BE2C (cell line): ENCODE measurements at regions not wholly inside any gene's neighbourhood (a gene's known extent, or its start where the extent isn't known, plus 50 kb on each side); places are given as distances from the start of the nearest gene placed in this dataset.

ENCODE experiments used
- DNase-seq: peaks from one replicate; pipeline ENCODE4 v3.0.0-alpha.2; 2020
- H3K27me3 ChIP-seq: fragments of 250-450 bp; sonication (Bioruptor Pico); 2 replicates; pipeline ENCODE4 v1.5.1; 2020; ENCODE audit warnings: mild to moderate bottlenecking
- H3K36me3 ChIP-seq: fragments of 250-450 bp; sonication (Bioruptor Pico); 2 replicates; pipeline ENCODE4 v1.5.1; 2020; ENCODE audit warnings: mild to moderate bottlenecking
- H3K4me1 ChIP-seq: fragments of 250-450 bp; sonication (Bioruptor Pico); 2 replicates; pipeline ENCODE4 v1.5.1; 2020
- H3K4me3 ChIP-seq: 2 replicates; pipeline ENCODE4 v1.5.1; 2011; ENCODE audit warnings: low read depth, low read length
- H3K9me3 ChIP-seq: fragments of 250-450 bp; sonication (Bioruptor Pico); 2 replicates; pipeline ENCODE4 v1.5.1; 2020
- TF ChIP-seq, protein P1 (sequence below): IDR thresholded peaks from 2 replicates; pipeline ENCODE4 v1.5.1; 2012; ENCODE audit warnings: mild to moderate bottlenecking, low read depth, low read length

GRCh38 chr2:45193581-45193980 lies 184.3 kb upstream of the SIX2 start:
- TF ChIP-seq, protein P1, sequence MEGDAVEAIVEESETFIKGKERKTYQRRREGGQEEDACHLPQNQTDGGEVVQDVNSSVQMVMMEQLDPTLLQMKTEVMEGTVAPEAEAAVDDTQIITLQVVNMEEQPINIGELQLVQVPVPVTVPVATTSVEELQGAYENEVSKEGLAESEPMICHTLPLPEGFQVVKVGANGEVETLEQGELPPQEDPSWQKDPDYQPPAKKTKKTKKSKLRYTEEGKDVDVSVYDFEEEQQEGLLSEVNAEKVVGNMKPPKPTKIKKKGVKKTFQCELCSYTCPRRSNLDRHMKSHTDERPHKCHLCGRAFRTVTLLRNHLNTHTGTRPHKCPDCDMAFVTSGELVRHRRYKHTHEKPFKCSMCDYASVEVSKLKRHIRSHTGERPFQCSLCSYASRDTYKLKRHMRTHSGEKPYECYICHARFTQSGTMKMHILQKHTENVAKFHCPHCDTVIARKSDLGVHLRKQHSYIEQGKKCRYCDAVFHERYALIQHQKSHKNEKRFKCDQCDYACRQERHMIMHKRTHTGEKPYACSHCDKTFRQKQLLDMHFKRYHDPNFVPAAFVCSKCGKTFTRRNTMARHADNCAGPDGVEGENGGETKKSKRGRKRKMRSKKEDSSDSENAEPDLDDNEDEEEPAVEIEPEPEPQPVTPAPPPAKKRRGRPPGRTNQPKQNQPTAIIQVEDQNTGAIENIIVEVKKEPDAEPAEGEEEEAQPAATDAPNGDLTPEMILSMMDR: no peak
- no peak overlapping the region for H3K4me3 ChIP-seq
- H3K4me1 ChIP-seq: peaks cover 3% of the 10 kb centered on the region; the same call in 1 of the 2 replicates
- H3K36me3 ChIP-seq: no peaks in the 10 kb centered on the region
- no peaks in the 10 kb centered on the region for H3K9me3 ChIP-seq
- no peak for DNase-seq
- no peaks in the 10 kb centered on the region for H3K27me3 ChIP-seq

GRCh38 chr2:45192991-45193390 lies 183.7 kb upstream of the SIX2 start:
- Histone ChIP-seq H3K4me1 (peaks cover 3% of the 10 kb centered on the region; the same call in 1 of the 2 replicates), H3K4me3 (no peak overlapping the region), H3K27me3 (no peaks in the 10 kb centered on the region)

DNA sequence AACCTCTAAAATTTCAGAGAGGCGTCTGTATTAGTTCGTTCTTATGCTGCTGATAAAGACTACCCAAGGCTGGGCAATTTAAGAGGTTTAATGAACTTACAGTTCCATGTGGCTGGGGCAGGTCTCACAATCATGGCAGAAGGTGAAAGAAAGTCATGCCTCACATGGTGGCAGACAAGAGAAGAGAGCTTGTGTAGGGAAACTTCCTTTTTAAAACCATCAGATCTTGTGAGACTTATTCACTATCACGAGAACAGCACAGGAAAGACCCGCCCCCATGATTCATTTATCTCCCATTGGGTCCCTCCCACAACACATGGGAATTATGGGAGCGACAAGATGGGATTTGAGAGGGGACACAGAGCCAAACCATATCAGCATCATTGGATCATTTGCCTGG lies 183.2 kb upstream of the SIX2 start:
- Histone ChIP-seq H3K36me3 (no peaks in the 10 kb centered on the region), H3K4me1 (peaks cover 3% of the 10 kb centered on the region; the same call in 1 of the 2 replicates), H3K9me3 (no peaks in the 10 kb centered on the region), H3K4me3 (no peak overlapping the region), H3K27me3 (no peaks in the 10 kb centered on the region)
- DNase-seq: no peak
- TF ChIP-seq, protein P1: no peak

More at GRCh38 chr2:45192991-45193390, 183.7 kb upstream of the SIX2 start:
- Histone ChIP-seq H3K9me3 (no peaks in the 10 kb centered on the region), H3K36me3 (no peaks in the 10 kb centered on the region)
- DNase-seq: no peak
- TF ChIP-seq, protein P1: no peak

- Histone ChIP-seq H3K4me3 (no peak overlapping the region), H3K36me3 (no peaks in the 10 kb centered on the region), H3K9me3 (no peaks in the 10 kb centered on the region), H3K27me3 (no peaks in the 10 kb centered on the region), H3K4me1 (peaks cover 3% of the 10 kb centered on the region; the same call in 1 of the 2 replicates)
- no peak for DNase-seq
- TF ChIP-seq, protein P1: no peak
Measured at GRCh38 chr2:45191976-45192375, 182.7 kb upstream of the SIX2 start.

- H3K4me1 ChIP-seq: peaks cover 3% of the 10 kb centered on the region; the same call in 1 of the 2 replicates
- H3K4me3 ChIP-seq: no peak overlapping the region
- no peak for DNase-seq
- TF ChIP-seq, protein P1: no peak
- H3K36me3 ChIP-seq: no peaks in the 10 kb centered on the region
- no peaks in the 10 kb centered on the region for H3K27me3 ChIP-seq
- H3K9me3 ChIP-seq: no peaks in the 10 kb centered on the region
Measured at GRCh38 chr2:45191146-45191863, 182.1 kb upstream of the SIX2 start.

DNA sequence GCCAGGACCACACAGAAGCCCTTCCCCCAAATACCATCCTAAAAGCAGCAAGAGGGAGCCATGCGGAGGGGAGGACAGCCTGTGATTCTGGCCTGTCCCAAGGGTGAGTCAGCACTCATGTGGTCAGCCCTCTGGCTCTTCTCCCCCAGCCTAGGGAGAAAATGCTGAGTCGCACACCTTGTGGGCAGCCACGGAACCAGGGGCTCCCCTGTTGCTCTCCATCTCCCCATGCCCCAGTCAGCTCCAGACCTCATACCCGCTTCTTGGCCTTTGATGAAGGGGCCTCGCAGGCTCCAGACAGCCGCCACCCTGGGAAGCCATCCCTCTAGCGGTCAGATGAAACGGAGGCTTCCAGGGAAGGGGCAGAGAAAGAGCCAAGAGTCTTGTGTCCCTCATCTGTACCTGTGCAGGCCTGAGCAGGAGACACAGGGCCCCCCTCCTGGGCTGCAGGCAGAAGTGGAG lies 181.3 kb upstream of the SIX2 start:
- H3K9me3 ChIP-seq: no peaks in the 10 kb centered on the region
- H3K27me3 ChIP-seq: no peaks in the 10 kb centered on the region
- DNase-seq: no peak
- TF ChIP-seq, protein P1: no peak
- no peaks in the 10 kb centered on the region for H3K36me3 ChIP-seq
- peaks cover 3% of the 10 kb centered on the region; the same call in 1 of the 2 replicates for H3K4me1 ChIP-seq
- no peak overlapping the region for H3K4me3 ChIP-seq
